ENCODE measurements at regions not wholly inside any gene's neighbourhood (a gene's known extent, or its start where the extent isn't known, plus 50 kb on each side); places are given as distances from the start of the nearest gene placed in this dataset.

DNA sequence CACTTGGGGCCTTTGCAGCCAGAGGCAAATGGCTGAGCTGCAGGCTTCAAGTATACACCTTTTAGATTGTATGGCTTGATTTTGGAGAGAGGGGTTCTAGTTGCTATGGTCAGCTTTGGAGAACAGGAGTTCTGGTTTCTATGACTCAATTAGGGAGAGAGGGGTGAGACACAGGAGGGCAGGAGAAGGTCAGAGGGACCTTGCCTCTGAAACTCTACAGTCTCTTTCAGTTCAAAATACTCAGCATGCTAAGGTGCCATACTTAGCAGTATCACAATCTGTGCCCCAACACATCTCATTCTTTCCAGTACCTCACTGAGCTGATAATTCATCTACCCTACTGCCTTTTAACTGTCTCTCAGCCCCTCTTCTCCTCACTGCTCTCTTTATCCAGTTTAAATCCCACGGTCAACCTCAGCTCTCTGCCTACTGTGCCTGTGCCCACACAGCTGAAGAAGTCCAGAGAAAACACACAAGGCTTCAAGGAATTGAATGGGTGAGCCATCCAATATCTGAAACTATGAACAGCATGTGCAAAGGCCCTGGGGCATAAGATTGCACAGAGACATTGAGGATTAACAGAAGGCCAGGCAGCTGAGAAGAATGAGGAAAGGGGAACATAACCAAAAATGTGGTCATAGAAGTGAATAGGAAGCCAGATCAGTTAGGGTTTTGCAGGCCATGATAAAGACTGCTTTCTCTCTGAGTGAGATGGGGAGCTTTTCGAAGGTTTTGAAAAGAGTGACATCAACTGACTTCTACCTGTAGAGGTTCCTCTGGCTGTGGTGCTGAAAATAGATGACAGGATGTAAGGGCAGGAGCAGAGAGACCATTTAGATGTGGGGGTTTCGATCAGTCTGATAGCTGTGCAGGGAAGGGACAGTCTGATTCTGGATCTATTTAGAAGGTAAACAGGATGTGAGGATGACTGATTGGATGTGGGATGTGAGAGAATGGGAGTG lies 54.5 kb upstream of the C3orf80 start:
- DNase-seq: no peak

DNA sequence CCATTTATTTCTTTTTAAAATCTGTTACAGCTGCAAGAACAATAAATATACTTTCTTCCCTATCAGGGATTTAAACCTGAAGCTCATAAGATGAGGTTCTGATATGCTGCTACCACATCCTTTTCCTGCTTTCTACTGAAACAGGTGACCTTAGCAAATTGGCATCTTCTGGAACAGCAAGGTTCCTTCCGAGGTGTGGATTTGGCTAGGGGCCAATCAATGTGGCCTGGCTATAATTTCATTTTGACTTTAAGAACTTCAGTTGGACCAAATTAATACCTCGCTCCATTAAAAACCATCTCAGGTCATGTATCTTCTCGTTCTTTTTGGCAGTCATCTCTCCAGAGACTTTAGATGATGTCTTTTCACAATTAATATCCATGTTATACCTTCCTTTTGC lies 53.4 kb upstream of the C3orf80 start:
- DNase-seq: no peak

DNA sequence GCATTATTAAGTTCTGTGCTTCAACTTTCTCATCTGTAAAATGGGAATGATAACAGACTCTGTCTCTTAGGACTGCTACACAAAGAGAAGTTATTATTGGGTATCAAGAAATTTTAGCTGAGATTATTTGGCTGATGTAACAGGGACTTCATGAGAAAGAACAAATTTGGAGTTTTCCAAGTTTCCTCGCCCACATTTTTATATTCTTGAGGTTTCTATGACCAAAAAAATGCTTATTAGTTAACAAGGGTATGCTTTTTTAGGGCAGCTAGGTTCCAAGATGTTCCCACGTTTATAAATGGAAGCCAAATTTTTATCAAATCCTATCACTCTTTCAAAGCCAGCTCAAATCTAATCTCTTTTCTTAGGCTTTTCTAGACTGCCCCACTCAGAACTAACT lies 50.6 kb upstream of the C3orf80 start:
- DNase-seq: no peak

All from left hindlimb (tissue), 1 donor.